ENCODE measurements at regions not wholly inside any gene's neighbourhood (a gene's known extent, or its start where the extent isn't known, plus 50 kb on each side); places are given as distances from the start of the nearest gene placed in this dataset.

GRCh38 chr3:134711284-134711683, 60.5 kb upstream of the KY start:
- TF ChIP-seq EZH2 (IDR thresholded peaks at IDR 0.05; ENCODE audit: borderline replicate concordance, low read depth, low read length, poor library complexity, severe bottlenecking) = no peak
- TF ChIP-seq CTCF (conservative IDR thresholded peaks at IDR 0.05; ENCODE audit: low read depth, low read length) = no peak

Measured in A673 (cell line).